HG03457 (cell line): ENCODE measurements at regions not wholly inside any gene's neighbourhood (a gene's known extent, or its start where the extent isn't known, plus 50 kb on each side); places are given as distances from the start of the nearest gene placed in this dataset.

Source experiments
- ATAC-seq: cut with Tn5 transposase; IDR thresholded peaks from one replicate; pipeline ENCODE4 v1.9.1; 2021; ENCODE audit warnings: moderate number of reproducible peaks; ENCODE audit not compliant: unreplicated experiment

GRCh38 chr18:54716586-54716985 lies 111.7 kb upstream of the RAB27B start:
- ATAC-seq, result no peak

GRCh38 chr18:54717673-54718407 lies 110.4 kb upstream of the RAB27B start:
- peak; percentile 77 for ATAC-seq

GRCh38 chr18:54718408-54718773 lies 109.9 kb upstream of the RAB27B start:
- no peak for ATAC-seq

- no peak for ATAC-seq
Observed at GRCh38 chr18:54720620-54721019, 107.7 kb upstream of the RAB27B start.

- no peak for ATAC-seq
Observed at GRCh38 chr18:54726143-54726542, 102.1 kb upstream of the RAB27B start.

GRCh38 chr18:54734059-54734458 lies 94.2 kb upstream of the RAB27B start:
- ATAC-seq, result no peak

- ATAC-seq, result no peak
Observed at GRCh38 chr18:54736981-54737380, 91.3 kb upstream of the RAB27B start.

GRCh38 chr18:54737986-54738385 lies 90.3 kb upstream of the RAB27B start:
- ATAC-seq, result no peak

GRCh38 chr18:54739476-54739875 lies 88.8 kb upstream of the RAB27B start:
- ATAC-seq, result no peak

- ATAC-seq, result no peak
Observed at GRCh38 chr18:54740136-54740846, 88.0 kb upstream of the RAB27B start.

- ATAC-seq, result no peak
Observed at GRCh38 chr18:54742120-54742519, 86.2 kb upstream of the RAB27B start.

- no peak for ATAC-seq
Observed at GRCh38 chr18:54742659-54743604, 85.3 kb upstream of the RAB27B start.

- ATAC-seq, result no peak
Observed at GRCh38 chr18:54743605-54743995, 84.7 kb upstream of the RAB27B start.

GRCh38 chr18:54749291-54749690 lies 79.0 kb upstream of the RAB27B start:
- ATAC-seq, result no peak

GRCh38 chr18:54750350-54750749 lies 77.9 kb upstream of the RAB27B start:
- no peak for ATAC-seq

GRCh38 chr18:54752185-54752584 lies 76.1 kb upstream of the RAB27B start:
- no peak for ATAC-seq

- no peak for ATAC-seq
Observed at GRCh38 chr18:54755456-54755855, 72.8 kb upstream of the RAB27B start.

- no peak for ATAC-seq
Observed at GRCh38 chr18:54762386-54762785, 65.9 kb upstream of the RAB27B start.

GRCh38 chr18:54764786-54765185 lies 63.5 kb upstream of the RAB27B start:
- no peak for ATAC-seq

- ATAC-seq, result no peak
Observed at GRCh38 chr18:54765636-54766375, 62.5 kb upstream of the RAB27B start.

- ATAC-seq, result no peak
Observed at GRCh38 chr18:54766634-54767033, 61.6 kb upstream of the RAB27B start.
